ENCODE measurements at regions not wholly inside any gene's neighbourhood (a gene's known extent, or its start where the extent isn't known, plus 50 kb on each side); places are given as distances from the start of the nearest gene placed in this dataset.

GRCh38 chr15:29356786-29357185, 87.2 kb upstream of the NSMCE3 start:
- Mint-ChIP-seq H3K27ac (ENCODE audit: low read depth, unreplicated experiment) (no peak overlapping the region), H3K36me3 (ENCODE audit: insufficient read depth, unreplicated experiment) (no peaks in the 10 kb centered on the region), H3K27me3 (ENCODE audit: insufficient read depth, unreplicated experiment) (peaks cover 94% of the 10 kb centered on the region), H3K4me3 (ENCODE audit: unreplicated experiment) (no peak overlapping the region), H3K4me1 (ENCODE audit: insufficient read depth, unreplicated experiment) (no peaks in the 10 kb centered on the region), H3K9me3 (ENCODE audit: unreplicated experiment) (no peaks in the 10 kb centered on the region)
- ChIA-PET POLR2A (no interaction called here), CTCF (no interaction called here)
- intact Hi-C loops (cut with micrococcal nuclease), result no loop called here
- no TSS peak for BruUV-seq (replicated peaks)
- TF ChIP-seq CTCF (IDR thresholded peaks at IDR 0.05; ENCODE audit: unreplicated experiment), result no peak
- no peak for DNase-seq (ENCODE audit: unreplicated experiment)

DNA sequence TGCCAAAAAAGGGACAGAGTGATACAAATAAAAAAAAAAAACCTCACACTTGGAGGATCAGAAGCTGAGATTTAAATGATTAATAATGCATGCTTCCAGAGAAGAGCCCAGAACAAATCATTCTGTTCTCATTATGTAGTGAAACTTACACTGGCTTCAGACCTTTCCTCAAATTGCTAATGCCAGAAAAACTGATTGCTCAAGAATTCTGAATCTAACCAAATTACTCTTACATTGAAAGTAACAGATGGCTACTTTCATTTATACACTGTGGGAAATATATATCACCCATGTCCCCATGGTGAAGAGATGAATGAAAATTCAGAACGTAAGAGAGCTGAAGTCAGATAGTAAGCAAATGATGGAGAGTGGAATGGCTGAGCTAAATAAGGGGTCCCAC, 85.9 kb upstream of the NSMCE3 start:
- Mint-ChIP-seq H3K36me3 (ENCODE audit: insufficient read depth, unreplicated experiment) (no peaks in the 10 kb centered on the region), H3K9me3 (ENCODE audit: unreplicated experiment) (no peaks in the 10 kb centered on the region), H3K4me3 (ENCODE audit: unreplicated experiment) (no peak overlapping the region), H3K27ac (ENCODE audit: low read depth, unreplicated experiment) (no peak overlapping the region), H3K27me3 (ENCODE audit: insufficient read depth, unreplicated experiment) (peaks cover 81% of the 10 kb centered on the region), H3K4me1 (ENCODE audit: insufficient read depth, unreplicated experiment) (no peaks in the 10 kb centered on the region)
- BruUV-seq (replicated peaks), result no TSS peak
- POLR2A ChIA-PET, result no interaction called here
- DNase-seq (ENCODE audit: unreplicated experiment), result no peak
- TF ChIP-seq CTCF (IDR thresholded peaks at IDR 0.05; ENCODE audit: unreplicated experiment), result no peak
- CTCF ChIA-PET, result interaction anchor here (0.6 kb wide), 1 partner anchor 15 kb away, joined by 3 read pairs; no protein-coding TSS in a partner anchor
- intact Hi-C loops (cut with micrococcal nuclease), result no loop called here

DNA sequence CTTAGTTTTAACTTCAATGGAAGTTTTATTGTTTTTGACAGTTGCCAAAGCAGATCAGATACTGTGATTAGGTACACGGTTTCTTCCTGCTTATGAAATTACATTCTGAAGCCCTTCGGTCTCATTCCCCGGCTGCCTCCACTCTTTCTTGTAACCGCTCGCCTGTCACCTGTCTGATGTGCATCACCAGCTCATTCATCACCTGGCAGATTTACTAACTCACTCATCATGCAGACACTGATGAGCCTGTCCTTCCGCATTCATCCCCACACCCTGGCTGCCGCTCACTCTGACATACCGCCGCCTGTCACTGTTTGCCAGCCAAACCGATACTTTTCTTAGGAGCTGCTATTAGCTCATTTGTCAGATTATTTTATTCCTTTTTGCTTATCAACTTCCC, 82.8 kb upstream of the NSMCE3 start:
- intact Hi-C loops (cut with micrococcal nuclease), result no loop called here

DNA sequence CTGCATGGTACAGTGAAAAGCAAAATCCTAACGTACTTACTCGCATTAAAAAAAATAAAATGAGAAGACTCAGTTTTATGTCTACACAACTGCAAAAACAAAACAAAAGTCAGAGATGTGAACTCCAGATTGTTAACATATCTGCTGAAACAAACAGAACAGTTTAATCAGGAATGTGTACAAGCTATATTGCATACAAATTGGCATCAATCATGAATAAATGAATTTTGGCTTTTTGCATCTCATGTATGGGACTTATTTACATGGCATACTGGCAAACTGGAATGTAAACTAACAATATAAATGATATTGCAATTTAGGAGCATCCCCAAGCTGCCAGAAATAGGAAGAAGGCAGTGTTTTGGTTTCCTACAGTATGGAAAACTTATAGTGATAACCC, 79.6 kb upstream of the NSMCE3 start:
- no peaks in the 10 kb centered on the region for H3K4me1 Mint-ChIP-seq (ENCODE audit: insufficient read depth, unreplicated experiment)
- POLR2A ChIA-PET, result no interaction called here
- intact Hi-C loops (cut with micrococcal nuclease), result no loop called here

More for the DNA sequence above, 82.8 kb upstream of the NSMCE3 start:
- CTCF ChIA-PET, result interaction anchor here (0.6 to 1.1 kb wide), 4 partner anchors 10 to 251 kb away, joined by 3 to 4 read pairs (median 4); no protein-coding TSS in a partner anchor
- no peak for DNase-seq (ENCODE audit: unreplicated experiment)
- no TSS peak for BruUV-seq (replicated peaks)
- H3K9me3 Mint-ChIP-seq (ENCODE audit: unreplicated experiment), result no peaks in the 10 kb centered on the region
- H3K4me3 Mint-ChIP-seq (ENCODE audit: unreplicated experiment), result no peak overlapping the region
- H3K4me1 Mint-ChIP-seq (ENCODE audit: insufficient read depth, unreplicated experiment), result no peaks in the 10 kb centered on the region
- H3K36me3 Mint-ChIP-seq (ENCODE audit: insufficient read depth, unreplicated experiment), result no peaks in the 10 kb centered on the region
- POLR2A ChIA-PET, result no interaction called here
- no peak for TF ChIP-seq CTCF (IDR thresholded peaks at IDR 0.05; ENCODE audit: unreplicated experiment)
- peaks cover 73% of the 10 kb centered on the region for H3K27me3 Mint-ChIP-seq (ENCODE audit: insufficient read depth, unreplicated experiment)
- H3K27ac Mint-ChIP-seq (ENCODE audit: low read depth, unreplicated experiment), result no peak overlapping the region

More for the DNA sequence above, 79.6 kb upstream of the NSMCE3 start:
- no TSS peak for BruUV-seq (replicated peaks)
- Mint-ChIP-seq H3K27me3 (ENCODE audit: insufficient read depth, unreplicated experiment) (peaks cover 46% of the 10 kb centered on the region), H3K27ac (ENCODE audit: low read depth, unreplicated experiment) (no peak overlapping the region), H3K9me3 (ENCODE audit: unreplicated experiment) (no peaks in the 10 kb centered on the region), H3K36me3 (ENCODE audit: insufficient read depth, unreplicated experiment) (no peaks in the 10 kb centered on the region), H3K4me3 (ENCODE audit: unreplicated experiment) (no peak overlapping the region)
- no peak for TF ChIP-seq CTCF (IDR thresholded peaks at IDR 0.05; ENCODE audit: unreplicated experiment)
- CTCF ChIA-PET, result no interaction called here
- DNase-seq (ENCODE audit: unreplicated experiment), result no peak
